WTC11 (cell line): ENCODE measurements at regions not wholly inside any gene's neighbourhood (a gene's known extent, or its start where the extent isn't known, plus 50 kb on each side); places are given as distances from the start of the nearest gene placed in this dataset.

Experiments used
- ATAC-seq: fragments of 200-7000 bp; cut with Tn5 transposase; 2 replicates; pipeline ENCODE4 v1.10.0; 2021; ENCODE audit warnings: mild to moderate bottlenecking, moderate library complexity
- CTCF ChIA-PET: fragments of 300-600 bp; sonication (Branson Sonifier 250); formaldehyde crosslinking; loops from one replicate; lab custom pipeline; 2021; ENCODE audit warnings: antibody characterized with exemption; lab: Charles Lee
- POLR2A ChIA-PET: fragments of 350-600 bp; sonication (Branson Sonifier 250); formaldehyde crosslinking; loops from one replicate; lab custom pipeline; 2021; ENCODE audit warnings: antibody characterized with exemption; lab: Charles Lee
- DNase-seq: peaks from one replicate; pipeline ENCODE4 v3.0.0; 2021; ENCODE audit warnings: low spot score
- H3K27ac Mint-ChIP-seq: 2 replicates; pipeline ENCODE4 v1.8.0; 2021; ENCODE audit warnings: mixed read lengths
- H3K27me3 Mint-ChIP-seq: 2 replicates; pipeline ENCODE4 v1.8.0; 2021; ENCODE audit warnings: low read depth, mild to moderate bottlenecking, moderate library complexity, mixed read lengths
- H3K36me3 Mint-ChIP-seq: 2 replicates; pipeline ENCODE4 v1.8.0; 2021; ENCODE audit warnings: mixed read lengths
- H3K4me1 Mint-ChIP-seq: 2 replicates; pipeline ENCODE4 v1.8.0; 2022; ENCODE audit warnings: mixed read lengths
- H3K4me3 Mint-ChIP-seq: 2 replicates; pipeline ENCODE4 v1.8.0; 2021; ENCODE audit warnings: mild to moderate bottlenecking, moderate library complexity, mixed read lengths
- H3K9me3 Mint-ChIP-seq: 2 replicates; pipeline ENCODE4 v1.8.0; 2021; ENCODE audit warnings: mixed read lengths
- CBFB ChIP-seq: sonication (generic); formaldehyde crosslinking; IDR thresholded peaks from 2 replicates; pipeline ENCODE4 v1.8.1; 2022; ENCODE audit warnings: mild to moderate bottlenecking, low read depth, missing genetic modification reagents
- ERG ChIP-seq: fragments of 250-450 bp; sonication (Bioruptor Pico); IDR thresholded peaks from 2 replicates; pipeline ENCODE4 v1.8.0; 2021; ENCODE audit warnings: mild to moderate bottlenecking
- FOXK1 ChIP-seq: sonication (generic); formaldehyde crosslinking; IDR thresholded peaks from 2 replicates; pipeline ENCODE4 v1.8.0; 2022; ENCODE audit warnings: mild to moderate bottlenecking, moderate library complexity, missing genetic modification reagents
- NFATC4 ChIP-seq: fragments of 250-450 bp; sonication (Bioruptor Pico); IDR thresholded peaks from 2 replicates; pipeline ENCODE4 v1.9.0; 2021; ENCODE audit warnings: mild to moderate bottlenecking
- NFE2L1 ChIP-seq: sonication (generic); formaldehyde crosslinking; IDR thresholded peaks from 2 replicates; pipeline ENCODE4 v1.8.1; 2023; ENCODE audit warnings: missing genetic modification reagents
- PREB ChIP-seq: sonication (generic); formaldehyde crosslinking; IDR thresholded peaks from 2 replicates; pipeline ENCODE4 v1.8.1; 2022; ENCODE audit warnings: mild to moderate bottlenecking, missing genetic modification reagents, moderate library complexity, borderline replicate concordance
- SMAD3 ChIP-seq: sonication (generic); formaldehyde crosslinking; IDR thresholded peaks from 2 replicates; pipeline ENCODE4 v1.8.0; 2022; ENCODE audit warnings: missing genetic modification reagents, mild to moderate bottlenecking, borderline replicate concordance
- SP1 ChIP-seq: sonication (generic); formaldehyde crosslinking; conservative IDR thresholded peaks from 2 replicates; pipeline ENCODE4 v1.8.1; 2022; ENCODE audit warnings: missing genetic modification reagents
- ZNF219 ChIP-seq: sonication (generic); formaldehyde crosslinking; IDR thresholded peaks from 2 replicates; pipeline ENCODE4 v1.8.0; 2023; ENCODE audit warnings: missing genetic modification reagents, mild to moderate bottlenecking, borderline replicate concordance
- ZNF423 ChIP-seq: fragments of 250-450 bp; sonication (Bioruptor Pico); IDR thresholded peaks from 2 replicates; pipeline ENCODE4 v2.1.2; 2022; ENCODE audit warnings: mild to moderate bottlenecking, moderate library complexity
- TF ChIP-seq, protein P1 (sequence below): sonication (generic); formaldehyde crosslinking; IDR thresholded peaks from 2 replicates; pipeline ENCODE4 v1.8.0; 2023; ENCODE audit warnings: missing genetic modification reagents, mild to moderate bottlenecking, borderline replicate concordance
- TF ChIP-seq, protein P2 (sequence below): sonication (generic); formaldehyde crosslinking; IDR thresholded peaks from 2 replicates; pipeline ENCODE4 v1.8.1; 2023; ENCODE audit warnings: mild to moderate bottlenecking, missing genetic modification reagents, moderate library complexity

GRCh38 chr18:10316778-10317177 lies 137.7 kb upstream of the APCDD1 start:
- Mint-ChIP-seq H3K4me1 (peaks cover 38% of the 10 kb centered on the region), H3K9me3 (peaks cover 22% of the 10 kb centered on the region), H3K27me3 (peaks cover 4% of the 10 kb centered on the region), H3K4me3 (no peak overlapping the region), H3K36me3 (peaks cover 3% of the 10 kb centered on the region; the same call in 1 of the 2 replicates), H3K27ac (no peak overlapping the region)
- TF ChIP-seq NFATC4 (CRISPR knock-in tag) (no peak), SP1 (CRISPR knock-in tag) (no peak), ZNF423 (CRISPR knock-in tag) (no peak), PREB (CRISPR knock-in tag) (no peak), ERG (CRISPR knock-in tag) (no peak), CBFB (CRISPR knock-in tag) (no peak), SMAD3 (CRISPR knock-in tag) (no peak), NFE2L1 (no peak)
- TF ChIP-seq, protein P1, sequence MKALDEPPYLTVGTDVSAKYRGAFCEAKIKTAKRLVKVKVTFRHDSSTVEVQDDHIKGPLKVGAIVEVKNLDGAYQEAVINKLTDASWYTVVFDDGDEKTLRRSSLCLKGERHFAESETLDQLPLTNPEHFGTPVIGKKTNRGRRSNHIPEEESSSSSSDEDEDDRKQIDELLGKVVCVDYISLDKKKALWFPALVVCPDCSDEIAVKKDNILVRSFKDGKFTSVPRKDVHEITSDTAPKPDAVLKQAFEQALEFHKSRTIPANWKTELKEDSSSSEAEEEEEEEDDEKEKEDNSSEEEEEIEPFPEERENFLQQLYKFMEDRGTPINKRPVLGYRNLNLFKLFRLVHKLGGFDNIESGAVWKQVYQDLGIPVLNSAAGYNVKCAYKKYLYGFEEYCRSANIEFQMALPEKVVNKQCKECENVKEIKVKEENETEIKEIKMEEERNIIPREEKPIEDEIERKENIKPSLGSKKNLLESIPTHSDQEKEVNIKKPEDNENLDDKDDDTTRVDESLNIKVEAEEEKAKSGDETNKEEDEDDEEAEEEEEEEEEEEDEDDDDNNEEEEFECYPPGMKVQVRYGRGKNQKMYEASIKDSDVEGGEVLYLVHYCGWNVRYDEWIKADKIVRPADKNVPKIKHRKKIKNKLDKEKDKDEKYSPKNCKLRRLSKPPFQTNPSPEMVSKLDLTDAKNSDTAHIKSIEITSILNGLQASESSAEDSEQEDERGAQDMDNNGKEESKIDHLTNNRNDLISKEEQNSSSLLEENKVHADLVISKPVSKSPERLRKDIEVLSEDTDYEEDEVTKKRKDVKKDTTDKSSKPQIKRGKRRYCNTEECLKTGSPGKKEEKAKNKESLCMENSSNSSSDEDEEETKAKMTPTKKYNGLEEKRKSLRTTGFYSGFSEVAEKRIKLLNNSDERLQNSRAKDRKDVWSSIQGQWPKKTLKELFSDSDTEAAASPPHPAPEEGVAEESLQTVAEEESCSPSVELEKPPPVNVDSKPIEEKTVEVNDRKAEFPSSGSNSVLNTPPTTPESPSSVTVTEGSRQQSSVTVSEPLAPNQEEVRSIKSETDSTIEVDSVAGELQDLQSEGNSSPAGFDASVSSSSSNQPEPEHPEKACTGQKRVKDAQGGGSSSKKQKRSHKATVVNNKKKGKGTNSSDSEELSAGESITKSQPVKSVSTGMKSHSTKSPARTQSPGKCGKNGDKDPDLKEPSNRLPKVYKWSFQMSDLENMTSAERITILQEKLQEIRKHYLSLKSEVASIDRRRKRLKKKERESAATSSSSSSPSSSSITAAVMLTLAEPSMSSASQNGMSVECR (CRISPR knock-in tag) = no peak
- TF ChIP-seq, protein P2, sequence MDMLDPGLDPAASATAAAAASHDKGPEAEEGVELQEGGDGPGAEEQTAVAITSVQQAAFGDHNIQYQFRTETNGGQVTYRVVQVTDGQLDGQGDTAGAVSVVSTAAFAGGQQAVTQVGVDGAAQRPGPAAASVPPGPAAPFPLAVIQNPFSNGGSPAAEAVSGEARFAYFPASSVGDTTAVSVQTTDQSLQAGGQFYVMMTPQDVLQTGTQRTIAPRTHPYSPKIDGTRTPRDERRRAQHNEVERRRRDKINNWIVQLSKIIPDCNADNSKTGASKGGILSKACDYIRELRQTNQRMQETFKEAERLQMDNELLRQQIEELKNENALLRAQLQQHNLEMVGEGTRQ (CRISPR knock-in tag) = no peak
- ChIA-PET POLR2A (no interaction called here), CTCF (no interaction called here)
- DNase-seq (no peak), ATAC-seq (no peak)

DNA sequence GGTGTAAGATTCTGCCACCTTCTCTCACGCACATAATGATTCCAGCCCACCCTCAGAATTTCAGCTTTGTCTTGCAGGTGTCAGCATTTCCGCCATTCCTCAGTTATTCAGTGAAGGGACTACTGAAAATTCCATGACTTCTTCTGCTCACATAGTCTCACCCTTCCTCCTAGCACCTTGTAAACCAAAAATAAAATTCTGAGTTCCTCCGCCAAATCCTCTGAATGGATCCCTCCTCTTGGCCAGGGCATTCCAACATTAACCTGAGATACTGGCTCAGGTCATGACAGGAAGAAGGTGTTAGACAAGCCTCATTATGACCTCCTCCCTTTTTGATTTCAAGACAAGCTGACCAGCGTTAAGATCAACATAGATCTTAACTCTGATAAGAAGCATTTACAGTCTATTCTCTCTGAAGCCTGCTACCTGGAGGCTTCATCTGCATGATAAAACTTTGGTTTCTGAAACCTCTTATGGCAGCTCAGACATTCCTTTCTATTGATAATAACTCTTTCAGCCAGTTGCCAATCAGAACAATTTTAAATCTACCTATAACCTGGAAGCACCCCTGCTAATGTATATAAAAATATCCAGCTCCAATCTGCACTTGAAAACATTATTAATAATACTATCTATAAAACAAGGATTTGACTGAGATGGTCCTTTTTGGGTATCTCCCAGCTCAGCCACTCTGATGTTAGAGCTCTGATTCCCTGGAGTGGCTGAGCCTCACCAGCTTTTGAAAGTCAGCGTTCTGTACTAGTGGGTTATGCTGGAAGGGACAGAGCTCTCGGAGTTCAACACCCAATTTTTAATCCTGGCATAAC lies 136.4 kb upstream of the APCDD1 start:
- peak; percentile 75 for ATAC-seq
- Mint-ChIP-seq H3K36me3 (peaks cover 3% of the 10 kb centered on the region; the same call in 1 of the 2 replicates), H3K4me1 (peaks cover 38% of the 10 kb centered on the region), H3K4me3 (peak overlapping the region; percentile 14), H3K27me3 (peaks cover 4% of the 10 kb centered on the region), H3K9me3 (peaks cover 18% of the 10 kb centered on the region), H3K27ac (peak overlapping the region; percentile 47)
- POLR2A ChIA-PET = no interaction called here
- CTCF ChIA-PET = interaction anchor here (0.6 to 0.8 kb wide), 3 partner anchors 9 to 285 kb away, joined by 3 to 4 read pairs (median 3); no protein-coding TSS in a partner anchor
- no peak for TF ChIP-seq FOXK1 (CRISPR knock-in tag)
- no peak for TF ChIP-seq ZNF219
- TF ChIP-seq ERG (CRISPR knock-in tag) = no peak
- no peak for DNase-seq
